ENCODE measurements at regions not wholly inside any gene's neighbourhood (a gene's known extent, or its start where the extent isn't known, plus 50 kb on each side); places are given as distances from the start of the nearest gene placed in this dataset.

DNA sequence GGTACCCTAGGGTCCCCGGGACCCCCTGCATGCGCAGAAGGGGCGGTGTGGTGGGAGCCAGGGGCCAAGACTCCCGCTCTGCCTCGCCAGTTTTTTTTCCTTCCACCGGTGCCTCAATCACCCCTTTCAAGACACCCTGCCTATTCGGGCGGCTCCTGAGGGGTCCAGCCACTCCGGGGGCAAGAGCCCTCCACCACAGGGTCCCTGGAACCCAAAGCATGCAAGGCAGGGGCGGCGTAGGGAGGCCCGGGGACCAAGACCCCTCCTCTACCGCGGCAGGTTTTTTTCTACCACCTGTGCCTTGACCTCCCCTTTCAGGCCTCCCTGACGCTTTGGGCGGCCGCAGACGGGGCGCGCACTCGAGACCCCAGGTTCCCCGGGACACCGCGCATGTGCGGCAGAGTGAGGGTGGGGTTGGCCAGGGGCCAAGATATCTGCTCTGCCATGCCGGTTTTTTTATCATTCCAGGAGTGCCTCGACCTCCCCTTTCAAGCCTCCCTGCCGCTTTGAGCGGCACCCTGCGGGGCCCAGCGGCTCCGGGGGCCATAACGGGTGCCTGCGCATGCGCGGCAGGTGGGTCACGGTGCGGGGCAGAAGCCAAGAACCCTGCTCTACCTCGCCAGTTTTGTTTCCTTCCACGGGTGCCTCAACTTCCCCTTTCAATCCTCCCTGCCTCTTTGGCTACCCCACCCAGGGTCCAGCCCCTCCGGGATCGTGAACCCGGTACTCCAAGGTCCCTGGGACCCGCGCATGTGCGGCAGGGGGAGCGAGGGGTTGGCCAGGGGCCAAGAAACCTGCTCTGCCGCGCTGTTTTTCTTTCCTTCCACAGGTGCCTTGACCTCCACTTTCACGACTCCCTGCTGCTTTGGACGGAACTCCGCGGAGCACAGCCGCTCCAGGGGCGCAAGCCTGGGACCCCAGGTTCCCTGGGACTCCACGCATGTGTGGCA is 328.1 kb downstream of the ALG10 start:
- Histone ChIP-seq H3K4ac (ENCODE audit: low read depth in 1 of 2, low read length in 2 of 2) (no peak overlapping the region), H3K4me3 (ENCODE audit: insufficient read depth in 1 of 2, low read depth in 1 of 2, low read length in 2 of 2) (no peak overlapping the region), H3K4me2 (ENCODE audit: low read length, poor library complexity, severe bottlenecking) (no peak overlapping the region), H3K27me3 (ENCODE audit: control insufficient read depth in 1 of 2, insufficient read depth in 1 of 2, low read length in 2 of 2) (no peaks in the 10 kb centered on the region), H2BK15ac (ENCODE audit: low read depth, poor library complexity, severe bottlenecking) (no peak overlapping the region), H3K27ac (ENCODE audit: low read length, poor library complexity, severe bottlenecking) (no peak overlapping the region), H3K9ac (ENCODE audit: low read length) (no peak overlapping the region), H3K18ac (ENCODE audit: low read depth in 1 of 2, low read length in 2 of 2) (no peak overlapping the region), H3K9me3 (ENCODE audit: control insufficient read depth, low read length) (no peaks in the 10 kb centered on the region), H4K91ac (ENCODE audit: low read length) (no peak overlapping the region), H3K79me1 (replicated peaks; ENCODE audit: low read length, poor library complexity, severe bottlenecking) (no peaks in the 10 kb centered on the region), H3K36me3 (ENCODE audit: control insufficient read depth in 1 of 2, insufficient read depth in 2 of 2, low read depth in 1 of 2, low read length in 2 of 2) (no peaks in the 10 kb centered on the region), H4K8ac (ENCODE audit: low read length) (no peak overlapping the region), H3K23ac (ENCODE audit: low read length in 2 of 2) (no peak overlapping the region), H2BK120ac (ENCODE audit: low read depth, low read length) (no peak overlapping the region), H2BK12ac (ENCODE audit: low read length in 2 of 2) (no peak overlapping the region), H2AFZ (ENCODE audit: low read depth, low read length) (no peak overlapping the region), H2BK5ac (ENCODE audit: low read depth, low read length, poor library complexity, severe bottlenecking) (no peak overlapping the region), H3K4me1 (ENCODE audit: control insufficient read depth, insufficient read depth, low read depth, low read length) (no peaks in the 10 kb centered on the region), H3K14ac (ENCODE audit: low read length in 2 of 2) (no peak overlapping the region), H2AK5ac (ENCODE audit: low read length, severe bottlenecking) (no peak overlapping the region)
- 87% methylated on average over 53 of the region's 56 CpGs for WGBS
- DNase-seq, result no peak

DNA sequence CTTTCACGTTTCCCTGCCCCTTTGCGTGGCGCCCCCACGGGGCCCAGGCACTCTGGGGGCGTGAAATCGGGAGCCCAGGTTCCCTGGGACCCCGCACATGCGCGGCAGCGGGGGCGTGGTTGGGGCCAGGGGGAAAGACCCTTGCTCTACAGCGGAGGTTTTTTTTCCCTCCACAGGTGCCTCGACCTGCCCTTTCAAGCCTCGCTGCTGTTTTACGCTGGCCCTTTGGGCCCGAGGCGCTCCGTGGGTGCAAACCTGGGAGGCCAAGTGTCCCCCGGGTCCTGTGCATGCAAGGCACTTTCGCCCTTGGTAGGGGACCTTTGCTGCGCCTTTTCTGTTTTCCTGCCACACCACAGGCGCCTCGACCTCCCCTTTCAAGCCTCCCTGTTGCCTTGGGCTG is 329.8 kb downstream of the ALG10 start:
- no peak for DNase-seq
- Histone ChIP-seq H2BK120ac (ENCODE audit: low read depth, low read length) (no peak overlapping the region), H3K4me2 (ENCODE audit: low read length, poor library complexity, severe bottlenecking) (no peak overlapping the region), H3K27ac (ENCODE audit: low read length, poor library complexity, severe bottlenecking) (no peak overlapping the region), H3K18ac (ENCODE audit: low read depth in 1 of 2, low read length in 2 of 2) (no peak overlapping the region), H3K4me3 (ENCODE audit: insufficient read depth in 1 of 2, low read depth in 1 of 2, low read length in 2 of 2) (no peak overlapping the region), H2AFZ (ENCODE audit: low read depth, low read length) (no peak overlapping the region), H2AK5ac (ENCODE audit: low read length, severe bottlenecking) (no peak overlapping the region), H3K36me3 (ENCODE audit: control insufficient read depth in 1 of 2, insufficient read depth in 2 of 2, low read depth in 1 of 2, low read length in 2 of 2) (no peaks in the 10 kb centered on the region), H2BK15ac (ENCODE audit: low read depth, poor library complexity, severe bottlenecking) (no peak overlapping the region), H3K79me1 (replicated peaks; ENCODE audit: low read length, poor library complexity, severe bottlenecking) (no peaks in the 10 kb centered on the region), H4K91ac (ENCODE audit: low read length) (no peak overlapping the region), H2BK5ac (ENCODE audit: low read depth, low read length, poor library complexity, severe bottlenecking) (no peak overlapping the region), H3K4me1 (ENCODE audit: control insufficient read depth, insufficient read depth, low read depth, low read length) (no peaks in the 10 kb centered on the region), H3K9ac (ENCODE audit: low read length) (no peak overlapping the region), H3K23ac (ENCODE audit: low read length in 2 of 2) (no peak overlapping the region), H3K27me3 (ENCODE audit: control insufficient read depth in 1 of 2, insufficient read depth in 1 of 2, low read length in 2 of 2) (no peaks in the 10 kb centered on the region), H3K4ac (ENCODE audit: low read depth in 1 of 2, low read length in 2 of 2) (no peak overlapping the region), H3K9me3 (ENCODE audit: control insufficient read depth, low read length) (no peaks in the 10 kb centered on the region), H2BK12ac (ENCODE audit: low read length in 2 of 2) (no peak overlapping the region), H3K14ac (ENCODE audit: low read length in 2 of 2) (no peak overlapping the region), H4K8ac (ENCODE audit: low read length) (no peak overlapping the region)
- WGBS, result 83% methylated on average over 23 of the region's 23 CpGs

DNA sequence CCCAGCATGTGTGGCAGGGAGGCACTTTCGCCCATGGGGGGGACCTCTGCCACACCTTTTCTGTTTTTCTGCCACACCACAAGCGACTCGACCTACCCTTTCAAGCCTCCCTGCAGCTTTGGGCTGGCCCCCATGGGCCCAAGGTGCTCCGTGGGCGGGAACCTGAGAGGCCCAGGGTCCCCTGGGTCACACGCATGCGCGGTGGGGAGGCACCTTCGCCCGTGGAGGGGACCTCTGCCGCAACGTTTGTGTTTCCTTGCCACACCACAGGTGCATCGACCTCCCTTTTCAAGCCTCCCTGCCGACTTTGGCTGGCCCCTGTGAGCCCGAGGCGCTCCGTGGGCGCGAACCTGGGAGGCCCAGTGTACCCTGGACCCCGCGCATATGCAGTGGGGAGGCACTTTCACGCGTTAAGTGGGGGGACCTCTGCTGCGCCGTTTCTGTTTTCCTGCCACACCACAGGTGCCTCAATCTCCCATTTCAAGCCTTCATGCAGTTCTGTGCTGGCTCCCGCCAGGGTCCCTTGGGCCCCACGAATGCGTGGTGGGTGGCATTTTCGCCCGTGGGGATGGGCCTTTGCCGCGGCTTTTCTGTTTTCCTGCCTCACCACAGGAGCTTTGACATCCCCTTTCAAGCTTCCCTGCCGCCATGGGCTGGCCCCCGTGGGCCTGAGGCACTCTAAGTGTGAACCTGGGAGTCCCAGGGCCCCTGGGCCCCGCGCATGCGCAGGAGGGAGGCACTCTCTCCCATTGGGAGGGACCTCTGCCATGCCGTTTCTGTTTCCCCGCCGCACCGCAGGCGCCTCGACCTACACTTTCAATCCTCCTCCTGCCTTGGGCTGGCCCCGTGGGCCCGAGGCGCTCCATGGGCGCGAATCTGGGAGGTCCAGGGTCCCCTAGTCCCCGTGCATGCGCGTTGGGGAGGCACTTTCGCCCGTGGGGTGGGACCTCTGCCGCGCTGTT is 332.2 kb downstream of the ALG10 start:
- no peak overlapping the region for H2AK5ac ChIP-seq (ENCODE audit: low read length, severe bottlenecking)
- H4K8ac ChIP-seq (ENCODE audit: low read length), result no peak overlapping the region
- H2BK12ac ChIP-seq (ENCODE audit: low read length in 2 of 2), result no peak overlapping the region
- no peak overlapping the region for H3K27ac ChIP-seq (ENCODE audit: low read length, poor library complexity, severe bottlenecking)
- no peaks in the 10 kb centered on the region for H3K79me1 ChIP-seq (replicated peaks; ENCODE audit: low read length, poor library complexity, severe bottlenecking)
- 80% methylated on average over 55 of the region's 55 CpGs for WGBS
- H4K91ac ChIP-seq (ENCODE audit: low read length), result no peak overlapping the region
- no peak overlapping the region for H3K4me2 ChIP-seq (ENCODE audit: low read length, poor library complexity, severe bottlenecking)
- H3K4ac ChIP-seq (ENCODE audit: low read depth in 1 of 2, low read length in 2 of 2), result no peak overlapping the region
- no peak overlapping the region for H2BK120ac ChIP-seq (ENCODE audit: low read depth, low read length)
- H3K4me1 ChIP-seq (ENCODE audit: control insufficient read depth, insufficient read depth, low read depth, low read length), result no peaks in the 10 kb centered on the region
- H3K9me3 ChIP-seq (ENCODE audit: control insufficient read depth, low read length), result no peaks in the 10 kb centered on the region
- no peak overlapping the region for H2BK5ac ChIP-seq (ENCODE audit: low read depth, low read length, poor library complexity, severe bottlenecking)
- no peak overlapping the region for H3K14ac ChIP-seq (ENCODE audit: low read length in 2 of 2)
- no peaks in the 10 kb centered on the region for H3K27me3 ChIP-seq (ENCODE audit: control insufficient read depth in 1 of 2, insufficient read depth in 1 of 2, low read length in 2 of 2)
- no peak overlapping the region for H3K23ac ChIP-seq (ENCODE audit: low read length in 2 of 2)
- H3K9ac ChIP-seq (ENCODE audit: low read length), result no peak overlapping the region
- no peak overlapping the region for H3K18ac ChIP-seq (ENCODE audit: low read depth in 1 of 2, low read length in 2 of 2)
- peak overlapping the region in 1 of 2 experiments; percentile 12 for H3K4me3 ChIP-seq (ENCODE audit: insufficient read depth in 1 of 2, low read depth in 1 of 2, low read length in 2 of 2)
- H2BK15ac ChIP-seq (ENCODE audit: low read depth, poor library complexity, severe bottlenecking), result no peak overlapping the region
- DNase-seq, result no peak
- no peaks in the 10 kb centered on the region for H3K36me3 ChIP-seq (ENCODE audit: control insufficient read depth in 1 of 2, insufficient read depth in 2 of 2, low read depth in 1 of 2, low read length in 2 of 2)
- no peak overlapping the region for H2AFZ ChIP-seq (ENCODE audit: low read depth, low read length)
